CD8-positive, alpha-beta memory T cell (primary cell): ENCODE measurements at regions not wholly inside any gene's neighbourhood (a gene's known extent, or its start where the extent isn't known, plus 50 kb on each side); places are given as distances from the start of the nearest gene placed in this dataset.

ENCODE experiments used
- CTCF ChIA-PET: fragments of 350-600 bp; sonication (Branson Sonifier 250); formaldehyde crosslinking; loops from one replicate; lab custom pipeline; 2021; ENCODE audit warnings: antibody characterized with exemption; lab: Charles Lee
- POLR2A ChIA-PET: fragments of 350-600 bp; sonication (Branson Sonifier 250); formaldehyde crosslinking; loops from one replicate; lab custom pipeline; 2021; ENCODE audit warnings: antibody characterized with exemption; lab: Charles Lee
- DNase-seq, 5 donors: peaks; one replicate each; pipeline versions ENCODE4 v3.0.0 to v3.0.0-alpha.2; 2020 to 2022; ENCODE audit warnings: mixed read lengths in 1 of 5
- H3K27ac ChIP-seq: one replicate; pipeline ENCODE4 v1.7.0; 2013; ENCODE audit warnings: low read depth, mild to moderate bottlenecking, low read length, moderate library complexity
- H3K27me3 ChIP-seq: 2 replicates; pipeline ENCODE4 v1.7.0; 2013; ENCODE audit warnings: low read length, mild to moderate bottlenecking; ENCODE audit not compliant: insufficient read depth, poor library complexity, severe bottlenecking
- H3K36me3 ChIP-seq: 2 replicates; pipeline ENCODE4 v1.7.0; 2013; ENCODE audit warnings: mild to moderate bottlenecking, low read length, moderate library complexity; ENCODE audit not compliant: insufficient read depth
- H3K4me1 ChIP-seq: 2 replicates; pipeline ENCODE4 v1.7.0; 2013; ENCODE audit warnings: mild to moderate bottlenecking, low read length, moderate library complexity; ENCODE audit not compliant: insufficient read depth
- H3K4me3 ChIP-seq: 2 replicates; pipeline ENCODE4 v1.7.0; 2013; ENCODE audit warnings: mild to moderate bottlenecking, low read length
- H3K9me3 ChIP-seq: 2 replicates; pipeline ENCODE4 v1.7.0; 2013; ENCODE audit warnings: mild to moderate bottlenecking, low read length
- H3K27ac Mint-ChIP-seq, 8 donors: one replicate each; pipeline ENCODE4 v1.8.0; 2020 to 2021; ENCODE audit warnings: mixed read lengths in 8 of 8, mild to moderate bottlenecking in 6 of 8, inconsistent platforms in 3 of 8, moderate library complexity in 3 of 8
- H3K27me3 Mint-ChIP-seq, 2 donors: one replicate each; pipeline ENCODE4 v1.8.0; 2020 to 2021; ENCODE audit warnings: mixed read lengths in 2 of 2, mild to moderate bottlenecking in 1 of 2, moderate library complexity in 1 of 2
- H3K36me3 Mint-ChIP-seq, 3 donors: one replicate each; pipeline ENCODE4 v1.8.0; 2020 to 2021; ENCODE audit warnings: mixed read lengths in 3 of 3, inconsistent platforms in 1 of 3, mild to moderate bottlenecking in 1 of 3
- H3K4me1 Mint-ChIP-seq, 3 donors: one replicate each; pipeline ENCODE4 v1.8.0; 2020 to 2021; ENCODE audit warnings: mixed read lengths in 3 of 3, inconsistent platforms in 1 of 3, mild to moderate bottlenecking in 1 of 3
- H3K4me3 Mint-ChIP-seq, 7 donors: one replicate each; pipeline ENCODE4 v1.8.0; 2020 to 2021; ENCODE audit warnings: mixed read lengths in 7 of 7, mild to moderate bottlenecking in 6 of 7, moderate library complexity in 4 of 7, inconsistent platforms in 2 of 7
- H3K9me3 Mint-ChIP-seq, 5 donors: one replicate each; pipeline ENCODE4 v1.8.0; 2020 to 2022; ENCODE audit warnings: mixed read lengths in 5 of 5, mild to moderate bottlenecking in 3 of 5, moderate library complexity in 2 of 5, inconsistent platforms in 1 of 5

DNA sequence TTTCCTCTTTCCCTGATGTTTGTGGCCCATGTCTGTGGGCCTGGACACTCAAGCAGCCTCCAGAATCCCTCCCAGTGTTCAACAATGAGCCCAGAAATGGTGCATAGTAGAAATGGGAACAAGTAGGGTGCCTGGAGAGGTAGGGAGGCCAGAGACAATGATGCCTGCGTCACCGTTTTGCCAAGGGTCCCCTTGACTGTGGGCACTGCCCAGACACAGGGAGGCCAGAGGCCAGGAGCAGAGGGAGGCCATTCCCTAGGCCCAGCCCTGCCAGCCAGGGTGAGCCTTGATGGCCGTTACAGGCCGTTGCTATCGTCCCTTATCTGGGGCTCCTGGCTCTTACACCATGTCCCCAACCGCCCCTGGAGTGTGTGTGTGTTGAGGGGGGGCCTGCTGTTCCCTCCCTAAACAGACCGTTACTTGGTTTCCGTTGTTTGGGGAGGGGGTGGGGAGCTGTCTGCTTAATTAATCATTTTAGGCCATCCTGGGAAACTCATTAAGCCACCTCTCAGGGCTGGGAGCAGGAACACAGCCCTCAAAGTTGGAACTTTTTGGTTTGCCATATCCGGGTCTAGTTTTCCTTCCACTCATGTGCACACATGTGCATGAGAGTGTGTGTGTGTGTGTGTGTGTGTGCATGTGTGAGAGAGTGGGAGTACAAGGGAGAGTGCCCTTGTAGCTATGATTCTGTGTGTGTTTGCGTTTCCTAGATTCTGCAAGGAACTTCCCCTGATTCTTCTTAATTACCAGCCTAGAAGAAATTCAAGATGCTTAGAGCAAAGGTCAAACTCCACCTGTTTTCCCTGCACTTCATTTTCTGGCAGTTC, 135.2 kb upstream of the HAAO start:
- ChIA-PET CTCF (no interaction called here), POLR2A (no interaction called here)
- no peaks in the 10 kb centered on the region for H3K36me3 ChIP-seq
- H3K4me3 Mint-ChIP-seq = no peak overlapping the region
- H3K9me3 Mint-ChIP-seq = no peaks in the 10 kb centered on the region
- no peaks in the 10 kb centered on the region for H3K9me3 ChIP-seq
- peak overlapping the region; percentile 73 for H3K27ac ChIP-seq
- DNase-seq = peak in 1 of 5 donors; percentile 21
- H3K27me3 ChIP-seq = no peaks in the 10 kb centered on the region
- no peaks in the 10 kb centered on the region for H3K4me1 ChIP-seq
- H3K4me1 Mint-ChIP-seq = no peaks in the 10 kb centered on the region
- H3K36me3 Mint-ChIP-seq = no peaks in the 10 kb centered on the region
- peaks cover 0 to 4% of the 10 kb centered on the region in 2 donors for H3K27me3 Mint-ChIP-seq
- H3K27ac Mint-ChIP-seq = peak overlapping the region in 1 of 8 donors; percentile 78
- no peak overlapping the region for H3K4me3 ChIP-seq

DNA sequence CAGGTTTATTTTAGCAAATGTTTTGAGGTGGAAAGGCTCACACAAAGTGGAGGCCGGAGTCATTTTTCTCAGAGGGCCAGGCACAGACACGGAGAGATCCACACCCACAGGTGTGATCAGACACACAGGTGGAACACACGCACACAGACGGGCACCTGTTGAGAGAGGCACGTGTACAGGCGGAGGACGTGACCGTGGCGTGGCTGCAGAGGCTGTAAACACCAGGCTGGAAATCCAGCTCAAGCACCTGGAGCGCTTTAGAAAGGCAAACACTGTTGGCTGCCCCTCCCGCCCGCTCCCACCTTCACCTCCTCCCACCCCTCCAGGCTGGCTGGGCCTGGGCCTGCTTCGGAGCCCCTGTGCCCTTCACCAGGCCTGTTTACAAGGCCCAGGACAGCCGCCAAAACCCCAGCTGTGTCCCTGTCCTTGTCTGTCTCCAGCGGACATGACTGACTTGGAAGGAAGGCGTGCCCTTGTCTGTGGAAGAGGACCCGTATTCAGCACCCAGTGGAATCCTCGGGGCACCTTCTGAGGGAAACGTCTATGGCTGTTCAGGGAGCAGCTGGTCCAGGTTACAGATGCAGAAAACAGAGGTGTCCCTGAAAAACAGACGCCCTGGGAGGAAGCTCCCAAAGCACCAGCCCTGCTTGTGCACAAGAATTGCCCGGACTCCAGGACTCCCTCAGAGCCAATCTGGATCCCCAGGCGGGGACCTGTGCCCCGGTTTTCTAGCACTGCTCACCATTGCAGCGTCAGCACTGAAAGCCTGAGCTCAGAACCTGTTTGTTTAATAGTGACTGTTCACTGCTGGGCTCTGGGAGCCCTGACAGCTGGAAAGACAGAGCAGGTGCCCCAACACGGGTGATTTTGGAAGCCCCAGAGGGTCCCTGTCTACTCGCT, 134.3 kb upstream of the HAAO start:
- H3K9me3 Mint-ChIP-seq = no peaks in the 10 kb centered on the region

DNA sequence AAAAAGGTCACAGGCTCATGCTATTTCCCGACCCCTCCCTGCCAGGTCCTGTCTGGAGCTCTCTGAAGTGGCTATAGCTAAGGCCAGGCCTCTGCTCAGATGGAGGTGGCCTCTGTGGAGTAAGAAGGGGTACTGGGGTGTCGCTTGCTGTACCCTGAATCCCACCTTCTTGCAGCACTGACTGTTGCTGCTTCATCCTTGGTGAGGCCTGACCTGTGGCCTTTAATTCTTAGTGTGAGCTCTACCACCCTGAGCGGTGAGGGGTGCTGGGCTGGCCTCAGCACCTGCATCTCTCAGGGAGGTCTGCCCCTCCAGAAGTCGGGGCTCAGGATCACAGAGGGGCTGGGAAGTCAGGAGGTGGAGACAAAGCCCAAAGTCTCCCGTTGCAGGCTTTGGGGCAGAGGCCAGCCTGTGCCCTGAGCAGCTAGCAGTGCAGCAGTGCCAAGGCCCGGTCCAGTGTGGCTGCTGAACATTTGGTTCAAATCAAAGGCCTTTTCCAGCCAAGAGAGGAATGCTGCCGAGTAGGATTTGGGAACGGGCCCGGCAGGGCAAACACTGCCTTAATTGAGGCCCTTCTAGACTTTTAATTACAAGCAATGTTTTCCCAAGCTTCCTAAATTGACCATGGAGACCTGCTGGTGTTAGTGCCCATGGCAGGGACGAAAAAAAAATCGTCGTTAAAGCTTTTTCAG, 133.5 kb upstream of the HAAO start:
- peak overlapping the region; percentile 73 for H3K27ac ChIP-seq
- H3K4me1 ChIP-seq = no peaks in the 10 kb centered on the region
- no peak overlapping the region for H3K4me3 Mint-ChIP-seq
- H3K36me3 Mint-ChIP-seq = no peaks in the 10 kb centered on the region
- peaks cover 5% of the 10 kb centered on the region in 2 donors for H3K27me3 Mint-ChIP-seq
- DNase-seq = peak in 1 of 5 donors; percentile 37
- no peaks in the 10 kb centered on the region for H3K9me3 Mint-ChIP-seq
- CTCF ChIA-PET = no interaction called here
- H3K4me3 ChIP-seq = no peak overlapping the region
- H3K27ac Mint-ChIP-seq = peak overlapping the region in 1 of 8 donors; percentile 60
- H3K36me3 ChIP-seq = no peaks in the 10 kb centered on the region
- H3K9me3 ChIP-seq = no peaks in the 10 kb centered on the region
- H3K27me3 ChIP-seq = no peaks in the 10 kb centered on the region
- POLR2A ChIA-PET = no interaction called here
- H3K4me1 Mint-ChIP-seq = no peaks in the 10 kb centered on the region

More for the DNA sequence above, 134.3 kb upstream of the HAAO start:
- peak in 1 of 5 donors; percentile 23 for DNase-seq
- no peak overlapping the region for H3K4me3 ChIP-seq
- peak overlapping the region; percentile 73 for H3K27ac ChIP-seq
- no peak overlapping the region for H3K27ac Mint-ChIP-seq
- no peaks in the 10 kb centered on the region for H3K36me3 Mint-ChIP-seq
- H3K4me1 Mint-ChIP-seq = no peaks in the 10 kb centered on the region
- H3K4me3 Mint-ChIP-seq = no peak overlapping the region
- ChIA-PET POLR2A (no interaction called here), CTCF (no interaction called here)
- H3K36me3 ChIP-seq = no peaks in the 10 kb centered on the region
- H3K9me3 ChIP-seq = no peaks in the 10 kb centered on the region
- no peaks in the 10 kb centered on the region for H3K4me1 ChIP-seq
- no peaks in the 10 kb centered on the region for H3K27me3 ChIP-seq
- H3K27me3 Mint-ChIP-seq = peaks cover 0 to 5% of the 10 kb centered on the region in 2 donors

DNA sequence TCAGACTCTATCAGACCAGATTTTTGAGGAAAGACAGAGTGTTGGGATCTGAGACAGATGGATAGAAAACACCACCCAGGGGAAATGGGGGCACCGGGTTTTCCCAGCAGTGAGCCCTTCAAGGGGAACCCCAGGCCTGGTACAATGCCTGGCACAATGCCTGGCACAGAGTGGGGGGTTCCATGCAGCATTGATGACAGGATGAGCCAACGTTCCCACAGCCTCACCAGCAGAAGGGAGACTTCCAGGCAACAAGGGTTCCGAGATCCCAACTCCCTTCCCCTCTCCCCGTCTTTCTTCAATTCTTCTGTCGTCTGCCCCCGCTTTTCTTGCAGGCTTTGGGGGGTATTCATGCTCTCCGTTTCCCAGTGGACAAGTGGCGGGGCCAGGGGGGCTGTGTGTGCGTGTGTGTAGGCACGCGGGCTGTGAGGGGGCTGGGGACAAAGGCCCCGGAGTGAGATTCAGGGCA, 132.1 kb upstream of the HAAO start:
- no peaks in the 10 kb centered on the region for H3K9me3 ChIP-seq
- no peak for DNase-seq
- H3K4me3 ChIP-seq = no peak overlapping the region
- H3K27me3 ChIP-seq = no peaks in the 10 kb centered on the region
- no peaks in the 10 kb centered on the region for H3K4me1 ChIP-seq
- Mint-ChIP-seq H3K4me3 (no peak overlapping the region), H3K4me1 (no peaks in the 10 kb centered on the region), H3K27ac (no peak overlapping the region), H3K27me3 (peaks cover 5 to 6% of the 10 kb centered on the region in 2 donors), H3K9me3 (no peaks in the 10 kb centered on the region), H3K36me3 (no peaks in the 10 kb centered on the region)
- ChIA-PET CTCF (no interaction called here), POLR2A (no interaction called here)
- no peaks in the 10 kb centered on the region for H3K36me3 ChIP-seq
- no peak overlapping the region for H3K27ac ChIP-seq

DNA sequence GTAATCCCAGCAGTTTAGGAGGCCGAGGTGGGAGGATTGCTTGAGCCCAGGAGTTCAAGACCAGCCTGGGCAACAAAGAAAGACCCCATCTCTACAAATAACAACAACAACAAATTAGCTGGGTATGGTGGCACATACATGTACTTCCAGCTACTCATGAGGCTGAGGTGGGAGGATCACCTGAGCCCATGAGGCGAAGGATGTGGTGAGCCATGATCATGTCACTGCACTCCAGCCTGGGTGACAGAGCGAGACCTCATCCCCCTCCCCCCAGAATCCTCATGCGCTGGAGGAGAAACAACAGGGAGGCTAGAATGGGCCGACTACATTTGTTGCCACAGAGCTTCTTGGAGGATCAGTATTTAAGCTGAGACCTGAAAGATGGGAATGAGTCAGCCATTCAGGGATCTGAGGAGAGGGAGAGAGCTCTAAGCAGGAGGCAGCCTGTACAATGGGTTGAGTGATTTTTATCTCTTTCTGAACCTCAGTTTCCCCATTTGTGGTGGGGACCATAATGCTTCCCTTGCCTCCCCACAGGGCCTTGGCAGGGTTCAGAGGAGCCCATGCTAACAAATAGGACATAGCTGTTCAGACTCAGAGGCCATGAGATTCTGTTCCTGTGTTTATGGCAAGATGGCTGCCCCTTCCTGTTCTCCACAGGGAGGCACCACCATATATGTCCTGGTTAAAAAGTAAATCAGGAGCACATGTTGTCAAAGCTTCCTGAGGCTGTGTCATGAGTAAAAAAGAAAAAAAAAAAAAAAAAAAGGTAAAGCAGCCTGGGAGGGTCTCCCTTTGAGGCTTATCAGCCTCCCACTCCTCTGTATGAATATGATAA, 131.4 kb upstream of the HAAO start:
- ChIA-PET POLR2A (no interaction called here), CTCF (no interaction called here)
- H3K4me1 Mint-ChIP-seq = no peaks in the 10 kb centered on the region
- Histone ChIP-seq H3K27ac (no peak overlapping the region), H3K4me3 (no peak overlapping the region), H3K27me3 (no peaks in the 10 kb centered on the region), H3K4me1 (no peaks in the 10 kb centered on the region), H3K9me3 (no peaks in the 10 kb centered on the region), H3K36me3 (no peaks in the 10 kb centered on the region)
- H3K36me3 Mint-ChIP-seq = no peaks in the 10 kb centered on the region
- no peak for DNase-seq
- peaks cover 5 to 8% of the 10 kb centered on the region in 2 donors for H3K27me3 Mint-ChIP-seq
- H3K4me3 Mint-ChIP-seq = no peak overlapping the region
- H3K27ac Mint-ChIP-seq = no peak overlapping the region
- H3K9me3 Mint-ChIP-seq = no peaks in the 10 kb centered on the region

DNA sequence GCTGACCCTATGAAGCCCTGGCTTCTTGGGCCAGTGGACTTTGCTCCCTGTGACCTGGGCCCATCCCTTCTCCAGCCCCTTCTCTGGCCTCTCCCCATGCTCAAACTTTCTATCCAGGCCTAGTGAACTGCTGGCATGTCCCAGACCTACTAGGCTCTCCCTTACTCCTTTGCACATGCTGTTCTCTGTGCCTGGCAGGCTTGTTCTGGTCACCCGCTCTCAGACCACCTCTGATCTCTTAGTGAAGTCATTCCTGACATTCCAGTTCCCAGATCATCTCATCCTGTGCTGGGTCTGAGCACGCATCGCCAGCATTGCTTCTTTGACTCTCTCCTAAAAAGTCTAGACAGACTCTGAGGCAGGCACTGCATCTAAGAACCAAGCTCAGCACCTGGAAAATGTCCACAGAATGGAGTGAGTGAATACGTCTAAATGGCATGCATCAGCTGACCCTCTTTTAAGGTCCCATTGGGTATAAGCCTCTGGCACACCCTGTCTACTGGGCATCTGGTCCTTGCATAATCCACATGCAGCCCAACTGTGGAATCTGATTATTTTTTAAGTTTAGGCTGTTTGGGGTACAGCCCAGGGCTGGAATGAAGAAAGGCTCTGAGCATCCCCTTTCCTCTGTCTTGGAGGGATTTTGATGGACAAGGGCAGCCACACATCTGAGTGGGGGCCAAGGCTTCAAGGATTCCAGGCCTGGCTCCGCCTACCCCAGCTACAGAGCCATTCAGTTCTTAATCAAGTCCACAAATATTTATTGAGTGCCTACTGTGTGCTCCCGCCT, 130.6 kb upstream of the HAAO start:
- H3K4me1 ChIP-seq = no peaks in the 10 kb centered on the region
- no peak overlapping the region for H3K27ac ChIP-seq
- no peaks in the 10 kb centered on the region for H3K9me3 Mint-ChIP-seq
- ChIA-PET POLR2A (no interaction called here), CTCF (no interaction called here)
- DNase-seq = no peak
- no peak overlapping the region for H3K4me3 Mint-ChIP-seq
- H3K4me3 ChIP-seq = no peak overlapping the region
- H3K9me3 ChIP-seq = no peaks in the 10 kb centered on the region
- no peaks in the 10 kb centered on the region for H3K27me3 ChIP-seq
- peak overlapping the region in 1 of 8 donors; percentile 22 for H3K27ac Mint-ChIP-seq
- H3K27me3 Mint-ChIP-seq = peaks cover 8 to 9% of the 10 kb centered on the region in 2 donors
- H3K4me1 Mint-ChIP-seq = no peaks in the 10 kb centered on the region
- H3K36me3 ChIP-seq = no peaks in the 10 kb centered on the region
- no peaks in the 10 kb centered on the region for H3K36me3 Mint-ChIP-seq

DNA sequence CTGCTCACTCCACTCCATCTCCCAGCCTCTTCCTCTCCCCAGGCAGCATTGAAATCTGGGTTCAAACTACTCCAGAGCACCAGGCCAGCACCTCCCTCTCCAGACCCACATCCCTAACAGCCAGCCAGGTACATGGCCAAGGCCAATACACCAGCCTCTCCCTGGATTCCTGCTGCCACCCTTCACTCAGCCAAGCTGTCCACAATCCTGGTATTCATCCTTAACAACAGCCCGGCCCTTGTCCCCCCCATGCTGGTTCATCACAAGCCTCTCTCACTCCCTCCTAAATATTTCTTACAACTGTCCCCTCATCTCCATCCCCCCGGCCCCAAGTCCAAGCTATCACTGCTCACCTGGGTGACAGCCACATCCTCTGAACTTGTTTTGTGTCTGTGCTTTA, 129.9 kb upstream of the HAAO start:
- Histone ChIP-seq H3K36me3 (no peaks in the 10 kb centered on the region), H3K4me3 (no peak overlapping the region), H3K9me3 (no peaks in the 10 kb centered on the region), H3K4me1 (no peaks in the 10 kb centered on the region), H3K27me3 (no peaks in the 10 kb centered on the region), H3K27ac (no peak overlapping the region)
- ChIA-PET POLR2A (no interaction called here), CTCF (no interaction called here)
- DNase-seq = no peak
- H3K4me3 Mint-ChIP-seq = no peak overlapping the region
- peaks cover 0 to 3% (median 2%) of the 10 kb centered on the region in 3 donors for H3K4me1 Mint-ChIP-seq
- H3K36me3 Mint-ChIP-seq = no peaks in the 10 kb centered on the region
- no peak overlapping the region for H3K27ac Mint-ChIP-seq
- H3K9me3 Mint-ChIP-seq = no peaks in the 10 kb centered on the region
- peaks cover 9% of the 10 kb centered on the region in 2 donors for H3K27me3 Mint-ChIP-seq
